ENCODE measurements at regions not wholly inside any gene's neighbourhood (a gene's known extent, or its start where the extent isn't known, plus 50 kb on each side); places are given as distances from the start of the nearest gene placed in this dataset.

- no peaks in the 10 kb centered on the region for H3K9me3 ChIP-seq
- no peaks in the 10 kb centered on the region for H3K27me3 ChIP-seq (replicated peaks; ENCODE audit: insufficient read depth)
- DNase-seq (ENCODE audit: low spot score) (no peak), ATAC-seq (ENCODE audit: insufficient number of reproducible peaks, low FRiP score, low read depth) (no peak)
- no peaks in the 10 kb centered on the region for H3K4me1 ChIP-seq (ENCODE audit: control insufficient read depth in 1 of 2, low read depth in 2 of 2)
- no peak for TF ChIP-seq CTCF (IDR thresholded peaks at IDR 0.05)
- H3K36me3 ChIP-seq = no peaks in the 10 kb centered on the region
- no peak overlapping the region for H3K4me3 ChIP-seq
- no peak overlapping the region for H3K27ac ChIP-seq
Measured at GRCh38 chr3:174346141-174346540, 513.0 kb upstream of the NAALADL2 start.

- DNase-seq (ENCODE audit: low spot score) (no peak), ATAC-seq (ENCODE audit: insufficient number of reproducible peaks, low FRiP score, low read depth) (no peak)
- no peak for TF ChIP-seq CTCF (IDR thresholded peaks at IDR 0.05)
- no peak overlapping the region for H3K27ac ChIP-seq
- H3K27me3 ChIP-seq (replicated peaks; ENCODE audit: insufficient read depth) = no peaks in the 10 kb centered on the region
- H3K9me3 ChIP-seq = no peaks in the 10 kb centered on the region
- H3K4me3 ChIP-seq = no peak overlapping the region
- H3K4me1 ChIP-seq (ENCODE audit: control insufficient read depth in 1 of 2, low read depth in 2 of 2) = no peaks in the 10 kb centered on the region
- no peaks in the 10 kb centered on the region for H3K36me3 ChIP-seq
Measured at GRCh38 chr3:174346571-174346970, 512.6 kb upstream of the NAALADL2 start.

- Histone ChIP-seq H3K9me3 (no peaks in the 10 kb centered on the region), H3K4me1 (ENCODE audit: control insufficient read depth in 1 of 2, low read depth in 2 of 2) (no peaks in the 10 kb centered on the region), H3K27me3 (replicated peaks; ENCODE audit: insufficient read depth) (no peaks in the 10 kb centered on the region), H3K36me3 (no peaks in the 10 kb centered on the region), H3K4me3 (no peak overlapping the region), H3K27ac (no peak overlapping the region)
- DNase-seq (ENCODE audit: low spot score) = no peak
- TF ChIP-seq CTCF (IDR thresholded peaks at IDR 0.05) = no peak
- ATAC-seq (ENCODE audit: insufficient number of reproducible peaks, low FRiP score, low read depth) = no peak
Measured at GRCh38 chr3:174347474-174348138, 511.5 kb upstream of the NAALADL2 start.

- Histone ChIP-seq H3K27me3 (replicated peaks; ENCODE audit: insufficient read depth) (no peaks in the 10 kb centered on the region), H3K4me1 (ENCODE audit: control insufficient read depth in 1 of 2, low read depth in 2 of 2) (no peaks in the 10 kb centered on the region), H3K9me3 (no peaks in the 10 kb centered on the region), H3K4me3 (no peak overlapping the region), H3K36me3 (no peaks in the 10 kb centered on the region), H3K27ac (no peak overlapping the region)
- no peak for DNase-seq (ENCODE audit: low spot score)
- ATAC-seq (ENCODE audit: insufficient number of reproducible peaks, low FRiP score, low read depth) = no peak
- no peak for TF ChIP-seq CTCF (IDR thresholded peaks at IDR 0.05)
Measured at GRCh38 chr3:174352227-174352626, 506.9 kb upstream of the NAALADL2 start.

GRCh38 chr3:174355505-174355904, 503.6 kb upstream of the NAALADL2 start:
- TF ChIP-seq CTCF (IDR thresholded peaks at IDR 0.05) = no peak
- Histone ChIP-seq H3K27me3 (replicated peaks; ENCODE audit: insufficient read depth) (no peaks in the 10 kb centered on the region), H3K27ac (no peak overlapping the region), H3K4me3 (no peak overlapping the region), H3K9me3 (no peaks in the 10 kb centered on the region), H3K4me1 (ENCODE audit: control insufficient read depth in 1 of 2, low read depth in 2 of 2) (no peaks in the 10 kb centered on the region), H3K36me3 (no peaks in the 10 kb centered on the region)
- no peak for ATAC-seq (ENCODE audit: insufficient number of reproducible peaks, low FRiP score, low read depth)
- no peak for DNase-seq (ENCODE audit: low spot score)

Measured in thoracic aorta (tissue), 2 donors.